ENCODE measurements at regions not wholly inside any gene's neighbourhood (a gene's known extent, or its start where the extent isn't known, plus 50 kb on each side); places are given as distances from the start of the nearest gene placed in this dataset.

GRCh38 chr1:192475970-192476369 is 99.6 kb upstream of the RGS1 start:
- Mint-ChIP-seq H3K27me3 (ENCODE audit: low read depth) (no peaks in the 10 kb centered on the region), H3K27ac (no peak overlapping the region), H3K36me3 (no peaks in the 10 kb centered on the region), H3K4me1 (no peaks in the 10 kb centered on the region), H3K9me3 (no peaks in the 10 kb centered on the region), H3K4me3 (no peak overlapping the region)
- ATAC-seq (no peak), DNase-seq (ENCODE audit: low spot score) (no peak)
- POLR2A ChIA-PET, result no interaction called here
- CTCF ChIA-PET, result interaction anchor here (2.1 to 2.2 kb wide), 3 partner anchors 104 to 136 kb away, joined by 7 to 11 read pairs (median 9); no protein-coding TSS in a partner anchor
- TF ChIP-seq JAZF1 (CRISPR knock-in tag; IDR thresholded peaks at IDR 0.05) (no peak), SMAD3 (CRISPR knock-in tag; IDR thresholded peaks at IDR 0.05; ENCODE audit: borderline replicate concordance) (no peak), NFE2L1 (CRISPR knock-in tag; IDR thresholded peaks at IDR 0.05) (no peak), NR3C1 (CRISPR knock-in tag; conservative IDR thresholded peaks at IDR 0.05; ENCODE audit: low read depth) (no peak)
- TF ChIP-seq, protein P1, sequence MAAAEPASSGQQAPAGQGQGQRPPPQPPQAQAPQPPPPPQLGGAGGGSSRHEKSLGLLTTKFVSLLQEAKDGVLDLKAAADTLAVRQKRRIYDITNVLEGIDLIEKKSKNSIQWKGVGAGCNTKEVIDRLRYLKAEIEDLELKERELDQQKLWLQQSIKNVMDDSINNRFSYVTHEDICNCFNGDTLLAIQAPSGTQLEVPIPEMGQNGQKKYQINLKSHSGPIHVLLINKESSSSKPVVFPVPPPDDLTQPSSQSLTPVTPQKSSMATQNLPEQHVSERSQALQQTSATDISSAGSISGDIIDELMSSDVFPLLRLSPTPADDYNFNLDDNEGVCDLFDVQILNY (CRISPR knock-in tag; IDR thresholded peaks at IDR 0.05), result no peak

- ATAC-seq, result no peak
These were observed 98.7 kb upstream of the RGS1 start for GRCh38 chr1:192476802-192477298.

More at GRCh38 chr1:192476802-192477298, 98.7 kb upstream of the RGS1 start:
- ChIA-PET POLR2A (no interaction called here), CTCF (interaction anchor here (2.1 kb wide), 2 partner anchors 103 to 106 kb away, joined by 7 to 9 read pairs; no protein-coding TSS in a partner anchor)
- Mint-ChIP-seq H3K4me3 (no peak overlapping the region), H3K4me1 (no peaks in the 10 kb centered on the region), H3K27ac (no peak overlapping the region), H3K36me3 (no peaks in the 10 kb centered on the region), H3K27me3 (ENCODE audit: low read depth) (no peaks in the 10 kb centered on the region), H3K9me3 (no peaks in the 10 kb centered on the region)
- TF ChIP-seq, protein P2, sequence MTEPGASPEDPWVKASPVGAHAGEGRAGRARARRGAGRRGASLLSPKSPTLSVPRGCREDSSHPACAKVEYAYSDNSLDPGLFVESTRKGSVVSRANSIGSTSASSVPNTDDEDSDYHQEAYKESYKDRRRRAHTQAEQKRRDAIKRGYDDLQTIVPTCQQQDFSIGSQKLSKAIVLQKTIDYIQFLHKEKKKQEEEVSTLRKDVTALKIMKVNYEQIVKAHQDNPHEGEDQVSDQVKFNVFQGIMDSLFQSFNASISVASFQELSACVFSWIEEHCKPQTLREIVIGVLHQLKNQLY (CRISPR knock-in tag; IDR thresholded peaks at IDR 0.05), result no peak
- TF ChIP-seq IRF1 (CRISPR knock-in tag; IDR thresholded peaks at IDR 0.05) (no peak), SOX15 (CRISPR knock-in tag; IDR thresholded peaks at IDR 0.05) (no peak), ZNF232 (CRISPR knock-in tag; IDR thresholded peaks at IDR 0.05) (no peak), JUN (CRISPR knock-in tag; IDR thresholded peaks at IDR 0.05) (no peak), NR3C1 (CRISPR knock-in tag; conservative IDR thresholded peaks at IDR 0.05; ENCODE audit: low read depth) (no peak), GABPB1 (CRISPR knock-in tag; IDR thresholded peaks at IDR 0.05) (no peak)
- TF ChIP-seq, protein P3, sequence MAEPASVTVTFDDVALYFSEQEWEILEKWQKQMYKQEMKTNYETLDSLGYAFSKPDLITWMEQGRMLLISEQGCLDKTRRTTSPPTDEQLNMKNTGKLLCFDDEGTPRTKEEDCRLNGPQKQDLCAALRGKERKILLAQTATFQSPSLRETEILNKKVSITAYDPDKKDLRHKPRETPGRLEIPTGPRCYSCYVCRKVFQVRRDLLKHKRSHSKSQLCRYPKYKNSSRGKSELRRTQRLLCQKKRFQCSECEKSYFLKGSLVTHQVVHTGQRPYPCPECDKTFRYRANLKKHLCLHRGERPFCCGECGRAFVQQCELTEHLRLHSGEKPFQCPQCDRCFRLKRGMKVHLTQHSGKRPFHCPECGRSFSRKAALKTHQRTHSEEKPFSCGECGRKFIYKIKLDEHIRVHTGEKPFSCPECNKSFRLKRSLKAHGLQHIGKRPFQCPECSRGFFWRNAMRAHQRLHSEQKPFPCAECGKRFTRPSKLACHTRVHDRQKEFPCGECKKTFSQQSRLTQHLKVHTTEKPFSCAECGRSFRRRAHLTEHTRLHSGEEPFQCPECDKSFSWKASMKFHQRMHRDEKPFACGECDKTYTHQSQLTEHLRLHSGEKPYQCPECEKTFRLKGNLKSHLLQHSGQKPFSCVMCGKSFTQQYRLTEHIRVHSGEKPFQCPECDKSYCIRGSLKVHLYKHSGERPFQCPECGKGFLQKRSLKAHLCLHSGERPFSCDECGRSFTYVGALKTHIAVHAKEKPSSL (CRISPR knock-in tag; conservative IDR thresholded peaks at IDR 0.05), result no peak
- TF ChIP-seq, protein P4, sequence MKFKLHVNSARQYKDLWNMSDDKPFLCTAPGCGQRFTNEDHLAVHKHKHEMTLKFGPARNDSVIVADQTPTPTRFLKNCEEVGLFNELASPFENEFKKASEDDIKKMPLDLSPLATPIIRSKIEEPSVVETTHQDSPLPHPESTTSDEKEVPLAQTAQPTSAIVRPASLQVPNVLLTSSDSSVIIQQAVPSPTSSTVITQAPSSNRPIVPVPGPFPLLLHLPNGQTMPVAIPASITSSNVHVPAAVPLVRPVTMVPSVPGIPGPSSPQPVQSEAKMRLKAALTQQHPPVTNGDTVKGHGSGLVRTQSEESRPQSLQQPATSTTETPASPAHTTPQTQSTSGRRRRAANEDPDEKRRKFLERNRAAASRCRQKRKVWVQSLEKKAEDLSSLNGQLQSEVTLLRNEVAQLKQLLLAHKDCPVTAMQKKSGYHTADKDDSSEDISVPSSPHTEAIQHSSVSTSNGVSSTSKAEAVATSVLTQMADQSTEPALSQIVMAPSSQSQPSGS (CRISPR knock-in tag; IDR thresholded peaks at IDR 0.05; ENCODE audit: borderline replicate concordance, low read depth), result no peak
- TF ChIP-seq, protein P5, sequence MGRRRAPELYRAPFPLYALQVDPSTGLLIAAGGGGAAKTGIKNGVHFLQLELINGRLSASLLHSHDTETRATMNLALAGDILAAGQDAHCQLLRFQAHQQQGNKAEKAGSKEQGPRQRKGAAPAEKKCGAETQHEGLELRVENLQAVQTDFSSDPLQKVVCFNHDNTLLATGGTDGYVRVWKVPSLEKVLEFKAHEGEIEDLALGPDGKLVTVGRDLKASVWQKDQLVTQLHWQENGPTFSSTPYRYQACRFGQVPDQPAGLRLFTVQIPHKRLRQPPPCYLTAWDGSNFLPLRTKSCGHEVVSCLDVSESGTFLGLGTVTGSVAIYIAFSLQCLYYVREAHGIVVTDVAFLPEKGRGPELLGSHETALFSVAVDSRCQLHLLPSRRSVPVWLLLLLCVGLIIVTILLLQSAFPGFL (CRISPR knock-in tag; IDR thresholded peaks at IDR 0.05; ENCODE audit: borderline replicate concordance), result no peak
- no peak for DNase-seq (ENCODE audit: low spot score)

Data from WTC11 (cell line).